ENCODE measurements at regions not wholly inside any gene's neighbourhood (a gene's known extent, or its start where the extent isn't known, plus 50 kb on each side); places are given as distances from the start of the nearest gene placed in this dataset.

DNA sequence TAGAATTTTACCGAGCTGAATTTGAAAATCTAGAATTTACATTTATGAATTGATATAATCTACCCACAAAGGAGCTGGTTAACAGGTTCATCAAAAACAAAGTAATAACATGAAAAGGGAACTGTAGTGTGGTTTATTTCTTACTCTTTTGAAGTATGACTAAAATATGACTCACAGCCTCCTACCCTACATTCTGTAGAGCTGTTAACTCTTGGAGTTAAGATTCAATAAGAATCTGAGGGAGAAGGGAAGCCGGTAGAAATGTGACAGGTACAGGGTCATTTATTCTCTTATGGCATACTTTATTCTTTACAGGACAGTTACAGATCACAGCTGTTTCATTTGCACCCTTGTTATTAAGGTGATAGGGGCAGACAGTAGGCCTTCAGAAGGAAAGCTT lies 132.2 kb upstream of the FAM47B start (continued):
- TF ChIP-seq, protein P1, sequence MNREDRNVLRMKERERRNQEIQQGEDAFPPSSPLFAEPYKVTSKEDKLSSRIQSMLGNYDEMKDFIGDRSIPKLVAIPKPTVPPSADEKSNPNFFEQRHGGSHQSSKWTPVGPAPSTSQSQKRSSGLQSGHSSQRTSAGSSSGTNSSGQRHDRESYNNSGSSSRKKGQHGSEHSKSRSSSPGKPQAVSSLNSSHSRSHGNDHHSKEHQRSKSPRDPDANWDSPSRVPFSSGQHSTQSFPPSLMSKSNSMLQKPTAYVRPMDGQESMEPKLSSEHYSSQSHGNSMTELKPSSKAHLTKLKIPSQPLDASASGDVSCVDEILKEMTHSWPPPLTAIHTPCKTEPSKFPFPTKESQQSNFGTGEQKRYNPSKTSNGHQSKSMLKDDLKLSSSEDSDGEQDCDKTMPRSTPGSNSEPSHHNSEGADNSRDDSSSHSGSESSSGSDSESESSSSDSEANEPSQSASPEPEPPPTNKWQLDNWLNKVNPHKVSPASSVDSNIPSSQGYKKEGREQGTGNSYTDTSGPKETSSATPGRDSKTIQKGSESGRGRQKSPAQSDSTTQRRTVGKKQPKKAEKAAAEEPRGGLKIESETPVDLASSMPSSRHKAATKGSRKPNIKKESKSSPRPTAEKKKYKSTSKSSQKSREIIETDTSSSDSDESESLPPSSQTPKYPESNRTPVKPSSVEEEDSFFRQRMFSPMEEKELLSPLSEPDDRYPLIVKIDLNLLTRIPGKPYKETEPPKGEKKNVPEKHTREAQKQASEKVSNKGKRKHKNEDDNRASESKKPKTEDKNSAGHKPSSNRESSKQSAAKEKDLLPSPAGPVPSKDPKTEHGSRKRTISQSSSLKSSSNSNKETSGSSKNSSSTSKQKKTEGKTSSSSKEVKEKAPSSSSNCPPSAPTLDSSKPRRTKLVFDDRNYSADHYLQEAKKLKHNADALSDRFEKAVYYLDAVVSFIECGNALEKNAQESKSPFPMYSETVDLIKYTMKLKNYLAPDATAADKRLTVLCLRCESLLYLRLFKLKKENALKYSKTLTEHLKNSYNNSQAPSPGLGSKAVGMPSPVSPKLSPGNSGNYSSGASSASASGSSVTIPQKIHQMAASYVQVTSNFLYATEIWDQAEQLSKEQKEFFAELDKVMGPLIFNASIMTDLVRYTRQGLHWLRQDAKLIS (CRISPR knock-in tag; IDR thresholded peaks at IDR 0.05; ENCODE audit: borderline replicate concordance): no peak
- TF ChIP-seq FOXP1 (CRISPR knock-in tag; IDR thresholded peaks at IDR 0.05; ENCODE audit: borderline replicate concordance) (no peak), FOXK1 (CRISPR knock-in tag; IDR thresholded peaks at IDR 0.05) (no peak)
- TF ChIP-seq, protein P2, sequence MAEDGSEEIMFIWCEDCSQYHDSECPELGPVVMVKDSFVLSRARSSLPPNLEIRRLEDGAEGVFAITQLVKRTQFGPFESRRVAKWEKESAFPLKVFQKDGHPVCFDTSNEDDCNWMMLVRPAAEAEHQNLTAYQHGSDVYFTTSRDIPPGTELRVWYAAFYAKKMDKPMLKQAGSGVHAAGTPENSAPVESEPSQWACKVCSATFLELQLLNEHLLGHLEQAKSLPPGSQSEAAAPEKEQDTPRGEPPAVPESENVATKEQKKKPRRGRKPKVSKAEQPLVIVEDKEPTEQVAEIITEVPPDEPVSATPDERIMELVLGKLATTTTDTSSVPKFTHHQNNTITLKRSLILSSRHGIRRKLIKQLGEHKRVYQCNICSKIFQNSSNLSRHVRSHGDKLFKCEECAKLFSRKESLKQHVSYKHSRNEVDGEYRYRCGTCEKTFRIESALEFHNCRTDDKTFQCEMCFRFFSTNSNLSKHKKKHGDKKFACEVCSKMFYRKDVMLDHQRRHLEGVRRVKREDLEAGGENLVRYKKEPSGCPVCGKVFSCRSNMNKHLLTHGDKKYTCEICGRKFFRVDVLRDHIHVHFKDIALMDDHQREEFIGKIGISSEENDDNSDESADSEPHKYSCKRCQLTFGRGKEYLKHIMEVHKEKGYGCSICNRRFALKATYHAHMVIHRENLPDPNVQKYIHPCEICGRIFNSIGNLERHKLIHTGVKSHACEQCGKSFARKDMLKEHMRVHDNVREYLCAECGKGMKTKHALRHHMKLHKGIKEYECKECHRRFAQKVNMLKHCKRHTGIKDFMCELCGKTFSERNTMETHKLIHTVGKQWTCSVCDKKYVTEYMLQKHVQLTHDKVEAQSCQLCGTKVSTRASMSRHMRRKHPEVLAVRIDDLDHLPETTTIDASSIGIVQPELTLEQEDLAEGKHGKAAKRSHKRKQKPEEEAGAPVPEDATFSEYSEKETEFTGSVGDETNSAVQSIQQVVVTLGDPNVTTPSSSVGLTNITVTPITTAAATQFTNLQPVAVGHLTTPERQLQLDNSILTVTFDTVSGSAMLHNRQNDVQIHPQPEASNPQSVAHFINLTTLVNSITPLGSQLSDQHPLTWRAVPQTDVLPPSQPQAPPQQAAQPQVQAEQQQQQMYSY (CRISPR knock-in tag; IDR thresholded peaks at IDR 0.05): no peak

DNA sequence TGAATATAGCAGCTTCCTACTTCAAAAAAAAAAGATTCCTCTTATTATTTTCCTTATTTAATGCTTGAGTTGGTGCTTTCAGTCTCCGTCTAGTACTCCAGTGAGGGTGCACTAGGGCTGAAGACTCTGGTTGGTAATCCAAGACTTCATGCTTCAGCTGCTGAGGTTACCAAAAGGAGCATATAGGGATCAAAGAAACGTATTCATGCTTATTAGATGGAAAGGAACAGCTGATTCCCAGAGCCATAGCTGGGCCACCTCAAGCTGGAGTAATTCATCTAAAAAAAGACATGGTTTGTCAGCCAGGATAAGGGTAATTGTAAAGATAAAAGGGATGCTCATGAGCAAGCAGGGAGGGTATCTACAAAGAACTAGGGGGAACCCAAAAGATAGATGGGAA lies 131.7 kb upstream of the FAM47B start:
- ChIA-PET POLR2A (no interaction called here), CTCF (interaction anchor here (0.9 kb wide), 1 partner anchor 108 kb away, joined by 3 read pairs; no protein-coding TSS in a partner anchor)
- Mint-ChIP-seq H3K36me3 (no peaks in the 10 kb centered on the region), H3K27ac (no peak overlapping the region), H3K4me1 (no peaks in the 10 kb centered on the region), H3K4me3 (no peak overlapping the region), H3K9me3 (no peaks in the 10 kb centered on the region), H3K27me3 (ENCODE audit: low read depth) (no peaks in the 10 kb centered on the region)
- ATAC-seq (no peak), DNase-seq (ENCODE audit: low spot score) (no peak)
- TF ChIP-seq GTF2I (CRISPR knock-in tag; conservative IDR thresholded peaks at IDR 0.05): no peak
- no peak for TF ChIP-seq EMX1 (CRISPR knock-in tag; IDR thresholded peaks at IDR 0.05)
- no peak for TF ChIP-seq NFATC4 (CRISPR knock-in tag; IDR thresholded peaks at IDR 0.05)
- TF ChIP-seq KAT7 (CRISPR knock-in tag; IDR thresholded peaks at IDR 0.05; ENCODE audit: borderline replicate concordance): no peak
- TF ChIP-seq CREB1 (CRISPR knock-in tag; IDR thresholded peaks at IDR 0.05): no peak
- TF ChIP-seq MXD4 (CRISPR knock-in tag; IDR thresholded peaks at IDR 0.05; ENCODE audit: borderline replicate concordance): no peak
- no peak for TF ChIP-seq JUN (CRISPR knock-in tag; IDR thresholded peaks at IDR 0.05)
- TF ChIP-seq, protein P3, sequence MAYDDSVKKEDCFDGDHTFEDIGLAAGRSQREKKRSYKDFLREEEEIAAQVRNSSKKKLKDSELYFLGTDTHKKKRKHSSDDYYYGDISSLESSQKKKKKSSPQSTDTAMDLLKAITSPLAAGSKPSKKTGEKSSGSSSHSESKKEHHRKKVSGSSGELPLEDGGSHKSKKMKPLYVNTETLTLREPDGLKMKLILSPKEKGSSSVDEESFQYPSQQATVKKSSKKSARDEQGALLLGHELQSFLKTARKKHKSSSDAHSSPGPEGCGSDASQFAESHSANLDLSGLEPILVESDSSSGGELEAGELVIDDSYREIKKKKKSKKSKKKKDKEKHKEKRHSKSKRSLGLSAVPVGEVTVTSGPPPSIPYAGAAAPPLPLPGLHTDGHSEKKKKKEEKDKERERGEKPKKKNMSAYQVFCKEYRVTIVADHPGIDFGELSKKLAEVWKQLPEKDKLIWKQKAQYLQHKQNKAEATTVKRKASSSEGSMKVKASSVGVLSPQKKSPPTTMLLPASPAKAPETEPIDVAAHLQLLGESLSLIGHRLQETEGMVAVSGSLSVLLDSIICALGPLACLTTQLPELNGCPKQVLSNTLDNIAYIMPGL (CRISPR knock-in tag; IDR thresholded peaks at IDR 0.05): no peak
- no peak for TF ChIP-seq ZNF219 (CRISPR knock-in tag; IDR thresholded peaks at IDR 0.05; ENCODE audit: borderline replicate concordance)
- TF ChIP-seq, protein P4, sequence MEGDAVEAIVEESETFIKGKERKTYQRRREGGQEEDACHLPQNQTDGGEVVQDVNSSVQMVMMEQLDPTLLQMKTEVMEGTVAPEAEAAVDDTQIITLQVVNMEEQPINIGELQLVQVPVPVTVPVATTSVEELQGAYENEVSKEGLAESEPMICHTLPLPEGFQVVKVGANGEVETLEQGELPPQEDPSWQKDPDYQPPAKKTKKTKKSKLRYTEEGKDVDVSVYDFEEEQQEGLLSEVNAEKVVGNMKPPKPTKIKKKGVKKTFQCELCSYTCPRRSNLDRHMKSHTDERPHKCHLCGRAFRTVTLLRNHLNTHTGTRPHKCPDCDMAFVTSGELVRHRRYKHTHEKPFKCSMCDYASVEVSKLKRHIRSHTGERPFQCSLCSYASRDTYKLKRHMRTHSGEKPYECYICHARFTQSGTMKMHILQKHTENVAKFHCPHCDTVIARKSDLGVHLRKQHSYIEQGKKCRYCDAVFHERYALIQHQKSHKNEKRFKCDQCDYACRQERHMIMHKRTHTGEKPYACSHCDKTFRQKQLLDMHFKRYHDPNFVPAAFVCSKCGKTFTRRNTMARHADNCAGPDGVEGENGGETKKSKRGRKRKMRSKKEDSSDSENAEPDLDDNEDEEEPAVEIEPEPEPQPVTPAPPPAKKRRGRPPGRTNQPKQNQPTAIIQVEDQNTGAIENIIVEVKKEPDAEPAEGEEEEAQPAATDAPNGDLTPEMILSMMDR (IDR thresholded peaks at IDR 0.05): no peak
- no peak for TF ChIP-seq GRHL2 (CRISPR knock-in tag; IDR thresholded peaks at IDR 0.05; ENCODE audit: insufficient replicate concordance, severe bottlenecking)
- no peak for TF ChIP-seq ZBTB21 (CRISPR knock-in tag; IDR thresholded peaks at IDR 0.05; ENCODE audit: borderline replicate concordance)
- TF ChIP-seq, protein P5, sequence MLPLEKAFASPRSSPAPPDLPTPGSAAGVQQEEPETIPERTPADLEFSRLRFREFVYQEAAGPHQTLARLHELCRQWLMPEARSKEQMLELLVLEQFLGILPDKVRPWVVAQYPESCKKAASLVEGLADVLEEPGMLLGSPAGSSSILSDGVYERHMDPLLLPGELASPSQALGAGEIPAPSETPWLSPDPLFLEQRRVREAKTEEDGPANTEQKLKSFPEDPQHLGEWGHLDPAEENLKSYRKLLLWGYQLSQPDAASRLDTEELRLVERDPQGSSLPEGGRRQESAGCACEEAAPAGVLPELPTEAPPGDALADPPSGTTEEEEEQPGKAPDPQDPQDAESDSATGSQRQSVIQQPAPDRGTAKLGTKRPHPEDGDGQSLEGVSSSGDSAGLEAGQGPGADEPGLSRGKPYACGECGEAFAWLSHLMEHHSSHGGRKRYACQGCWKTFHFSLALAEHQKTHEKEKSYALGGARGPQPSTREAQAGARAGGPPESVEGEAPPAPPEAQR (CRISPR knock-in tag; IDR thresholded peaks at IDR 0.05): no peak
- no peak for TF ChIP-seq ZNF138 (CRISPR knock-in tag; conservative IDR thresholded peaks at IDR 0.05)
- TF ChIP-seq, protein P6, sequence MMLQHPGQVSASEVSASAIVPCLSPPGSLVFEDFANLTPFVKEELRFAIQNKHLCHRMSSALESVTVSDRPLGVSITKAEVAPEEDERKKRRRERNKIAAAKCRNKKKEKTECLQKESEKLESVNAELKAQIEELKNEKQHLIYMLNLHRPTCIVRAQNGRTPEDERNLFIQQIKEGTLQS (CRISPR knock-in tag; conservative IDR thresholded peaks at IDR 0.05): no peak
- TF ChIP-seq, protein P7, sequence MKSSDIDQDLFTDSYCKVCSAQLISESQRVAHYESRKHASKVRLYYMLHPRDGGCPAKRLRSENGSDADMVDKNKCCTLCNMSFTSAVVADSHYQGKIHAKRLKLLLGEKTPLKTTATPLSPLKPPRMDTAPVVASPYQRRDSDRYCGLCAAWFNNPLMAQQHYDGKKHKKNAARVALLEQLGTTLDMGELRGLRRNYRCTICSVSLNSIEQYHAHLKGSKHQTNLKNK (CRISPR knock-in tag; IDR thresholded peaks at IDR 0.05): no peak
- no peak for TF ChIP-seq ESRRA (CRISPR knock-in tag; IDR thresholded peaks at IDR 0.05; ENCODE audit: borderline replicate concordance)

All from WTC11 (cell line).